Ishikawa (cell line): ENCODE measurements at regions not wholly inside any gene's neighbourhood (a gene's known extent, or its start where the extent isn't known, plus 50 kb on each side); places are given as distances from the start of the nearest gene placed in this dataset.
A peak's percentile ranks its signal among the peaks of the same experiment; 100 is the strongest.

Experiments
- CEBPB ChIP-seq: IDR thresholded peaks from 2 replicates; pipeline ENCODE4 v1.6.1; 2012
- CREB1 ChIP-seq: IDR thresholded peaks from 2 replicates; pipeline ENCODE4 v1.6.1; 2012; ENCODE audit warnings: low read depth
- EGR1 ChIP-seq: IDR thresholded peaks from 2 replicates; pipeline ENCODE4 v1.6.1; 2012
- EP300 ChIP-seq: IDR thresholded peaks from 2 replicates; pipeline ENCODE4 v1.6.1; 2012; ENCODE audit warnings: borderline replicate concordance
- FOXM1 ChIP-seq: IDR thresholded peaks from 2 replicates; pipeline ENCODE4 v1.6.1; 2012; ENCODE audit warnings: low read depth, borderline replicate concordance
- NFIC ChIP-seq: IDR thresholded peaks from 2 replicates; pipeline ENCODE4 v1.6.1; 2012
- RAD21 ChIP-seq: IDR thresholded peaks from 2 replicates; pipeline ENCODE4 v1.6.1; 2012; ENCODE audit warnings: low read depth
- TAF1 ChIP-seq: IDR thresholded peaks from 2 replicates; pipeline ENCODE4 v1.6.1; 2012; ENCODE audit warnings: low read depth, mild to moderate bottlenecking
- TCF12 ChIP-seq: IDR thresholded peaks from 2 replicates; pipeline ENCODE4 v1.6.1; 2012; ENCODE audit warnings: low read depth
- TEAD4 ChIP-seq: IDR thresholded peaks from 2 replicates; pipeline ENCODE4 v1.6.1; 2012
- YY1 ChIP-seq: IDR thresholded peaks from 2 replicates; pipeline ENCODE4 v1.6.1; 2012; ENCODE audit warnings: low read depth
- ZBTB7A ChIP-seq: IDR thresholded peaks from 2 replicates; pipeline ENCODE4 v1.6.1; 2012; ENCODE audit warnings: low read depth
- TF ChIP-seq, protein P1 (sequence below): IDR thresholded peaks from 2 replicates; pipeline ENCODE4 v1.6.1; 2012
- TF ChIP-seq, protein P2 (sequence below): IDR thresholded peaks from 2 replicates; pipeline ENCODE4 v1.6.1; 2012; ENCODE audit warnings: low read depth, mild to moderate bottlenecking
- TF ChIP-seq, protein P3 (sequence below): IDR thresholded peaks from 2 replicates; pipeline ENCODE4 v1.6.1; 2012

DNA sequence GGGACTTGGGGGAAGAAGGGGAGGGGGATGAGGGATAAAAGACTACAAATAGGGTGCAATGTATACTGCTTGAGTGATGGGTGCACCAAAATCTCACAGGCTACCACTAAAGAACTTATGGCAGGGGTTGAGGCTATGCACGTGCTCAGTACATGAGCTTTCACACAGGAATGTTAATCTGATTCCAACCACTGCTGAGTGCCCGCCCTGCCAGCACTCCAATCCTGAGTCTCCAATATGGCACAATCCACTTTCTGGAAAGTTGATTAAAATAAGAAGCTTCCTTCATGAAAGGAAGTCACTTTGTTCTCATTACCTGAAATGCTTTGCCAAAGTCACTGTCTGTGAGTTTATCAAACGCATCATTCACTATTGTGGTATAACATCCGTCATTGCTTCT is 463.0 kb downstream of the IRS2 start:
- TF ChIP-seq EP300: no peak
- TF ChIP-seq YY1: no peak
- TF ChIP-seq, protein P1, sequence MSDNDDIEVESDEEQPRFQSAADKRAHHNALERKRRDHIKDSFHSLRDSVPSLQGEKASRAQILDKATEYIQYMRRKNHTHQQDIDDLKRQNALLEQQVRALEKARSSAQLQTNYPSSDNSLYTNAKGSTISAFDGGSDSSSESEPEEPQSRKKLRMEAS: no peak
- no peak for TF ChIP-seq NFIC
- no peak for TF ChIP-seq ZBTB7A
- TF ChIP-seq FOXM1: no peak
- TF ChIP-seq, protein P2, sequence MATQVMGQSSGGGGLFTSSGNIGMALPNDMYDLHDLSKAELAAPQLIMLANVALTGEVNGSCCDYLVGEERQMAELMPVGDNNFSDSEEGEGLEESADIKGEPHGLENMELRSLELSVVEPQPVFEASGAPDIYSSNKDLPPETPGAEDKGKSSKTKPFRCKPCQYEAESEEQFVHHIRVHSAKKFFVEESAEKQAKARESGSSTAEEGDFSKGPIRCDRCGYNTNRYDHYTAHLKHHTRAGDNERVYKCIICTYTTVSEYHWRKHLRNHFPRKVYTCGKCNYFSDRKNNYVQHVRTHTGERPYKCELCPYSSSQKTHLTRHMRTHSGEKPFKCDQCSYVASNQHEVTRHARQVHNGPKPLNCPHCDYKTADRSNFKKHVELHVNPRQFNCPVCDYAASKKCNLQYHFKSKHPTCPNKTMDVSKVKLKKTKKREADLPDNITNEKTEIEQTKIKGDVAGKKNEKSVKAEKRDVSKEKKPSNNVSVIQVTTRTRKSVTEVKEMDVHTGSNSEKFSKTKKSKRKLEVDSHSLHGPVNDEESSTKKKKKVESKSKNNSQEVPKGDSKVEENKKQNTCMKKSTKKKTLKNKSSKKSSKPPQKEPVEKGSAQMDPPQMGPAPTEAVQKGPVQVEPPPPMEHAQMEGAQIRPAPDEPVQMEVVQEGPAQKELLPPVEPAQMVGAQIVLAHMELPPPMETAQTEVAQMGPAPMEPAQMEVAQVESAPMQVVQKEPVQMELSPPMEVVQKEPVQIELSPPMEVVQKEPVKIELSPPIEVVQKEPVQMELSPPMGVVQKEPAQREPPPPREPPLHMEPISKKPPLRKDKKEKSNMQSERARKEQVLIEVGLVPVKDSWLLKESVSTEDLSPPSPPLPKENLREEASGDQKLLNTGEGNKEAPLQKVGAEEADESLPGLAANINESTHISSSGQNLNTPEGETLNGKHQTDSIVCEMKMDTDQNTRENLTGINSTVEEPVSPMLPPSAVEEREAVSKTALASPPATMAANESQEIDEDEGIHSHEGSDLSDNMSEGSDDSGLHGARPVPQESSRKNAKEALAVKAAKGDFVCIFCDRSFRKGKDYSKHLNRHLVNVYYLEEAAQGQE: no peak
- no peak for TF ChIP-seq TCF12
- TF ChIP-seq, protein P3, sequence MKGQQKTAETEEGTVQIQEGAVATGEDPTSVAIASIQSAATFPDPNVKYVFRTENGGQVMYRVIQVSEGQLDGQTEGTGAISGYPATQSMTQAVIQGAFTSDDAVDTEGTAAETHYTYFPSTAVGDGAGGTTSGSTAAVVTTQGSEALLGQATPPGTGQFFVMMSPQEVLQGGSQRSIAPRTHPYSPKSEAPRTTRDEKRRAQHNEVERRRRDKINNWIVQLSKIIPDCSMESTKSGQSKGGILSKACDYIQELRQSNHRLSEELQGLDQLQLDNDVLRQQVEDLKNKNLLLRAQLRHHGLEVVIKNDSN: no peak
- TF ChIP-seq EGR1: no peak
- no peak for TF ChIP-seq CEBPB
- no peak for TF ChIP-seq RAD21
- no peak for TF ChIP-seq CREB1
- no peak for TF ChIP-seq TAF1
- TF ChIP-seq TEAD4: no peak

DNA sequence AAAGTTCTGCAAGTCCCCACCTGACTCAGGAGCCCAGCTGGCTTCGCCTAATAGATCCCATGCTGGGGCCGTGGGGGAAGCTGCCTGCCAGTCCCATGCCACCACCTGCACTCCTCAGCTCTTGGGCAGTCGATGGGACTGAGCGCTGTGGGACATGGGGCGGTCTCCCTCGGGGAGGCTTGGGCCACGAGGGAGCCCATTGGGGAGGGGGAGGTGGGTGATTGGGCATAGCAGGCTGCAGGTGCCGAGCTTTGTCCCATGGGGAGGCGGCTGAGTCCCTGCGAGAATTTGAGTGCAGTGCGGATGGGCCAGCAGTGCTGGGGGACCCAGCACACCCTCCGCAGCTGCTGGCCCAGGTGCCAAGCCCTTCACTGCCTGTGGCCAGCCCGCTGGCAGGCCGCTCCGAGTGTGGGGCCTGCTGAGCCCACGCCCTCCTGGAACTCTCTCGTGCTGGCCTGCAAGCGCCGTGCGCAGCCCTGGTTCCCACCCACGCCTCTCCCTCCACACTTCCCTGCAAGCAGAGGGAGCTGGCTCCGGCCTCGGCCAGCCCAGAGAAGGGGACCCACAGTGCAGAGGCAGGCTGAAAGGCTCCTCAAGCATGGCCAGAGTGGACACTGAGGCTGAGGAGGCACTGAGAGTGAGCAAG is 467.3 kb downstream of the IRS2 start:
- TF ChIP-seq, protein P2: no peak
- no peak for TF ChIP-seq NFIC
- TF ChIP-seq FOXM1: no peak
- TF ChIP-seq RAD21: no peak

DNA sequence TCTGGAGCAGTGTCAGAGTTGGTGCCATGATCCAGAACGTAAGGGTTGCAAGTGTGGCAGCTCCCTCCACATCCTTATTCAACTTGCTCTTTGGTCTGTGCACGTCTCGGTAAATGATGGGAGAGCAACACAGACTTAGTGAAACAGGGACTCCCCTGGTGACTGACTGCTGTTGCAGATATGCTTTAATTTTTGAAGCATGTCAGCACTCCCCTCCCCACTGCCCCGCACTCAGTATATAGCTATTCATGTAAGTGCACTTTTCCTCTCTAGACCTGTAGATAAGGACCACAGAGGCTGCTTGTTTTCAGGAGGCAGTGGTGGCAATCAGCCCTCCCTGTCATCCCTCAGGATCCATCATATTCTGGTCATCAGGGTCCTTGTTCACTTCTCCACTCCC is 470.9 kb downstream of the IRS2 start:
- TF ChIP-seq YY1 (no peak), FOXM1 (no peak)

DNA sequence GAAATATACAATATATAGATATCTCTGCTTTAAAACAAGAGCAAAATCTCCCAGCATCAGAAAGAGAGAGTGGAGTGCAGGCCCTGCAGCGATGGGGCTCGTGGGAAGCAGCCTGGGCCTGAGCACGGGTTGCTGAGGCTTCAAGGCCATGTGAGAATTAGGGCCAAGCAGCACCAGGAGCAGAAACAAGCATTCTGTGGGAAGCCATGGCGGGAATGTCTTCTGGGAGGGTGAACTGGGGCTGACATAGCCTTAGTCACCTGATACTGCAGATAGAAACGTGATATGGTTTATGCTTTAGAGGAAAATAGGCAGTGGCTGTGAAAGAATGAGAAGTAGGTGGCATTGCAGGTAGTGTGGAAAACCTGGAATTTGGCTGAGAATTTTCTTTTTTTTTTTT is 472.3 kb downstream of the IRS2 start:
- TF ChIP-seq, protein P1: peak; percentile 57; the same call in 1 of the 2 replicates
- TF ChIP-seq TCF12: no peak
- TF ChIP-seq TEAD4: no peak
- no peak for TF ChIP-seq RAD21
- TF ChIP-seq YY1: no peak
- TF ChIP-seq CREB1: no peak
- TF ChIP-seq TAF1: no peak
- TF ChIP-seq ZBTB7A: no peak
- no peak for TF ChIP-seq EP300
- TF ChIP-seq, protein P2: no peak
- TF ChIP-seq, protein P3: peak; percentile 44
- no peak for TF ChIP-seq CEBPB
- no peak for TF ChIP-seq EGR1
- TF ChIP-seq NFIC: no peak
- no peak for TF ChIP-seq FOXM1

DNA sequence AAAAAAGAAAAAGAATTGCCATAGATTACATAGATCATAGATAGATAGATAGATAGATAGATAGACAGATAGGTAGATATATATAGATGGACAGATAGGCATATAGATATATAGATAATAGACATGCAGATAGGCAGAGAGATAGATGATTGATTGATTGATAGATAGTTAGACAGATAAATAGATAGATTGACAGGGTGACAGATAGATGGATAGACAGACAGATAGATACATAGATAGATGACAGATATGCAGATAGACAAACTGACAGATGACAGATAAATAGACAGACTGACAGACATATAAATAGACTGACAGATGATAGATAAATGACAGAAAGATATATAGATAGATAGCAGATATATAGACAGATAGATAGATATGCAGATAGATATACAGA is 474.0 kb downstream of the IRS2 start:
- TF ChIP-seq, protein P2: no peak
- TF ChIP-seq FOXM1 (no peak), CREB1 (no peak), TCF12 (no peak), TEAD4 (no peak), YY1 (no peak), CEBPB (no peak), NFIC (no peak)
- TF ChIP-seq, protein P1: no peak
